HG02943 (cell line): ENCODE measurements at regions not wholly inside any gene's neighbourhood (a gene's known extent, or its start where the extent isn't known, plus 50 kb on each side); places are given as distances from the start of the nearest gene placed in this dataset.

Experiments
- ATAC-seq: cut with Tn5 transposase; IDR thresholded peaks from one replicate; pipeline ENCODE4 v1.9.1; 2021; ENCODE audit warnings: mild to moderate bottlenecking, low read depth, moderate library complexity; ENCODE audit not compliant: unreplicated experiment

DNA sequence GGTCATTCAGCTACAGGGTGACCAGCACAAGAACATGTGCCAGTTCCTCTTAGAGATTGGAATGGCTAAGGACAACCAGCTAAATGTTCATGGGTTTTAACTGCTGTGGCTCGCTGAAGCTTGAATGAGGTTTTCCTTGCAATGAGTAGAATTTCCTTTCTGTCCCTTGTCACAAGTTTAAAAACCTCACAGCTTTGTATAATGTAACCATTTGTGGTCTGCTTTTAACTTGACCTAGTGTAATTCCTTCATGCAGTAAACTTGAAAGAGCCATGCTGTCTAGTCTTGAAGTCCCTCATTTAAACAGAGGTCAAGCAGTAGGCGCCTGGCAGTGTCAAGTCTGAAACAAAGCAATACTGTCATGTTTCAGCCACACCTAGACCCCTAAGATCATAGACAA lies 181.3 kb upstream of the DMRT1 start:
- ATAC-seq, result no peak

DNA sequence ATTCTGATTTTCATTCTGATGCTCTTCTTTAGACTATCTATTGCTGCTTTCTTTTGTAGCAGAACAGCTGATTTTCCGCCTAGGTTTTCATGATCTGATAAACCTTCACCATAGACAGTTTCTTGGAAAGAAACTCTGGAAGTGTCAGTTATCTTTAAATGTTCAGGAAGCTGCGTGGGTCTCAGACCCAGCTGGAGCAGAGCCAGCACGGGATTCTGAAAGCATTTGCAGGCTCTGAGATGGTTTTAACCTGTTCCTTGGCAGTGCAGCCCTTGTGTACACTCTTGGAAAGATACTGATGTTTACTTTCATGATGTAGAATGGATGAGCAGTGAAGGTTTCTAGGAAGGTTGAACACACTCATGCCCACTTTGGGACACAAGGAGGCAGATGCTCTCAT lies 178.0 kb upstream of the DMRT1 start:
- ATAC-seq, result no peak

DNA sequence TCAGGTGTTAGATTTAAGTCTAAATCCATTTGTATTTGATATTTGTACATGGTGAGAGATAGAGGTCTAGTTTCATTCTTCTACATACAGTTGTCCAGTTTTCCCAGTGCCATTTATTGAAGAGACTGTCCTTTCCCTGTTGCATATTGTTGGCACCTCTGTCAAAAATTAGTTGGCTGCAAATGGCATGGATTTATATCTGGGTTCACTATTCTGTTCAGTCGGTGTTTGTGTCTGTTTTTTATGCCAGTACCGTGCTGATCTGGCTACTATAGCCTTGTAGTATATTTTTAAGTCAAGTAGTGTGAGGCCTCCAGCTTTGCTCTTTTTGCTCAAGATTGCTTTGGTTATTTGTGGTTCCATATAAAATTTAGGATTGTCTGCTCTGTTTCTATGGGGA lies 176.2 kb upstream of the DMRT1 start:
- ATAC-seq, result no peak

DNA sequence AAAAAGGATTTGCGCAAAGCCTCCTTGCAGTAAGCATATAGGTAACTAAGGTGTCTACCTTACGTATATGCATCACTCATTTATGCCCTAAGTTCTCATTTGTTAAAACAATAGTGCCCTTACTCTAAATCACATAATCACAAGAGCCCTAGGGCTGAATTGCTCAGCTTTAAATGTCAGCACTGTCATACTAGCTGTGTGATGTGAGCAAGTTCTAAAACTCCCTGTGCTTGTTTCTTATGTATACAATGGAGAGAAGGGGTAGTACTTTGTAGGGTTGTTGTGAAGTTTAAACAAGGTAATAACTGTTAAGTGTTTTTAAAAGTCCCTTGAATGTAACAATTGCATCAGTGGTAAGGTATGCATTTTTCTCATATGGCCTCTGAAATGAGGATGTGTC lies 169.5 kb upstream of the DMRT1 start:
- ATAC-seq, result no peak

DNA sequence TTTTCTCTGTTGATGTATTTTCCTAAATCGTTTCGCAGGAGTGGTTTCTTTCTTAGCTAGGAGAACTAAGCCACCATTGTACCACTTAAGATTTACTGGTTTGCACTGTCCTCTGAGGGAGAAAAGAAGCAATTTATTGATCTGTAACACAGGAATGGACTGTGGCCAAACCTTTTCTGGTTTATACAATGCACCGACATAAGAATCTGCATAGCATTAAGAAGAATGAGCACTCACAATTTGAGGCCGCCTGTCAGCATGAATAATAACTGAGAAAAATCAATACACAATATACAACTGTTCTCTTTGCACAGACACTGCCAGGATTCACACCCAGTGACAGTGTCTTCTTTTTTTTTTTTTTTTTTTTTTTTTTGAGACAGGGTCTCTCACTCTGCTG lies 168.6 kb upstream of the DMRT1 start:
- ATAC-seq, result no peak

DNA sequence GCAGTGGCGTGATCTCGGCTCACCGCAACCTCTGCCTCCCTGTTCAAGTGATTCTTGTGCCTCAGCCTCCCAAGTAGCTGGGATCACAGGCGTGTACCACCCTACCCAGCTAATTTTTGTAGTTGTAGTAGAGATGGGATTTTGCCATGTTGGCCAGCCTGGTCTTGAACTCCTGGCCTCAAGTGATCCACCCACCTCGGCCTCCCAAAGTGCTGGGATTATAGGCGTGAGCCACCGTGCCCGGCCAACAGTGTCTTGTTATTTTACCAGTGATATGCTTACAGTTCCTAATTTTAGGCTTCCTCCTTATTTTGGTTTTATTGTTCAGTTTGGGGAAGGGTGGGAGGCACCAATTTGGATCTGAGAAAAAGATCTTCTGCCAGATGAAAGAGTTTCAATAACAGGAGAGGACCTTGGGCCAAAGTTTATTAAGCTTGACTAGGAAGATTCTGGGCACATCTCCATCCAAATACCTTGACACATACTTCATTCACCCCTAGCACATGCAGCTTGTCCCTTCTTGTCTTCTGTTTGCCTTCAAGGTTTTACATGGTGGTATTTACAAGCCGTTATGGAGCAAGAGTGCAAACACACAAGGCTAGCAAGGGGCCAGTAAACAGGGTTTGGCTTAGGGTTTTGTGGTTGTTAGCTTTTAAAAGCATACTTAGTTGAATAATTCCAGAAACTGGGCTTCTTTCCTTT lies 168.1 kb upstream of the DMRT1 start:
- ATAC-seq, result no peak

DNA sequence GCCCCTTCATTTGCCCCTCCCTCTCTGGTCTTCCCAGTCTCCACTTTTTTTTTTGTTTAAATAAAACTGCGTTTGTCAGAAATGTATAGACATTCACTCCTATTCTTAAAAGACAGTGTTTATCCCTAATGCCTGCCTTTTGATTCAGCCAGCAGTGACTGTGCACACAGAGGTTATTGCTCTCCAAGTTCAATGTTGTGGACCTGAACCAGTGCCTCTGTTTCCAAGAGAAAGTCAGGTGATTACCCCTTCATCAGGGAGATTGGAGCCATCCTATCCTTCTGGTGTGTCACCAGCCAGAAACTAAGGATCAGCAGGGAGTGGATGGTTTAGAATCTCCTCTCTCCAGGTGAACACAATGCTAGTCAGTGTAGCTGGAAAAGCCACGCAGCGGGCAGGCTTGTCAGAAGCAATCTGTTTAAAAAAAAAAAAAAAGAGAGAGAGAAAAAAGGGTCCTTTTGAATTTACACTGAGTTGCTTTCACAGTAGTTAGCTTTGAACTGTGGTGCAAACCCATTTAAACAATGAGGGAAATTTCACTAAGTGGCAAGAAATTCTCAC lies 167.5 kb upstream of the DMRT1 start:
- ATAC-seq, result no peak

DNA sequence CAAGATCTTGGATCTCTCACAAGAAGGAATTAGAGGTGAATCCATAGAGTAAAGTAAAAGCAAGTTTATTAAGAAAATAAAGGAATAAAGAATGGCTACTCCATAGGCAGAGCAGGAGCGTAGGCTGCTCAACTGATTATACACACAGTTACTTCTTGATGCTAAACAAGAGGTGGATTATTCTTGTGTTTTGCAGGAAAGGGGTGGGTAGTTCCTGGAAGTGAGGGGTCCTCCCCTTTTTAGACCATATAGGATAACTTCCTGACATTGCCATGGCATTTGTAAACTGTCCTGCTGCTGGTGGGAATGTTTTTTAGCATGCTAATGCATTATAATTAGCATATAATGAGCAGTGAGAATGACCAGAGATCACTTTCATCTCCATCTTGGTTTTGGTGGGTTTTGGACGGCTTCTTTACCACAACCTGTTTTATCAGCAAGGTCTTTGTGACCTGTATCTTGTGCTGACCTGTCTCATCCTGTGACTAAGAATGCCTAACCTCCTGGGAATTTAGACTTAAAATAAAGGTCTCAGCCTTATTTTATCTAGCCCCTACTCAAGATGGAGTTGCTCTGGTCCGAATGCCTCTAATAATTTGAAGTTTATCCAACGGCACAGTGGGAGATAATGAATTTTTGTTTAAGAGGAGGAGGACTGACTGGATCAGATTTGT lies 165.7 kb upstream of the DMRT1 start:
- no peak for ATAC-seq

DNA sequence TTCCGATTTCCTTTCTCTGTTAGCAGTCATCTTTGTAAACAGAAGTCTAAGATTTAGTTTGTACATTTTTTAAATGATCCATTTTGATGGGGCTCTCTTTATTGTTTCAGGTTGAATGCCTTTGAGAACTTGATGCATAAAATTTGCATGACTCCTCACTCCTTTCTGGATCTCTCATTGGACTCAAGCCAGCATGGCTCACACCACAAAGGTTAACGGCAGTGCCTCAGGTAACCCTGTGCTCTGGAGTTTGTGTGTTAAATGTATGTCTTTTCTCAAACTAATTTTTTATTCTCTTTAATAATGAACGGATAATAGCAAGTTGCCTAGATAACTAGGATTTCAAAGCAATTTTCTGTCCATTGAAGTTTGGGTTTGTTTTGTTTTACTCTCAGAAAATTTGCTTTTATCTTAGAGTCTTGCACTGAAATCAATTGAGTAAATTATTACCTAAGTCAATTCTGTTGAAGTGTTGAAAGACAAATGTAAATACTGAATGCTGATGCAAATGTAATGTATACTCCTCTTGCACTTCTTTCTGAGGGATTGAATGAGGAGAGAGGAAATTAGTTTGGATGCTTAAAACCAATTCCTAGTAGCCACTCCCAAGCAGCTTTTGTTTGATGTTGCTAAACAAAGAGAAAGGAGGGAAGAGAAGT lies 164.6 kb upstream of the DMRT1 start:
- no peak for ATAC-seq

DNA sequence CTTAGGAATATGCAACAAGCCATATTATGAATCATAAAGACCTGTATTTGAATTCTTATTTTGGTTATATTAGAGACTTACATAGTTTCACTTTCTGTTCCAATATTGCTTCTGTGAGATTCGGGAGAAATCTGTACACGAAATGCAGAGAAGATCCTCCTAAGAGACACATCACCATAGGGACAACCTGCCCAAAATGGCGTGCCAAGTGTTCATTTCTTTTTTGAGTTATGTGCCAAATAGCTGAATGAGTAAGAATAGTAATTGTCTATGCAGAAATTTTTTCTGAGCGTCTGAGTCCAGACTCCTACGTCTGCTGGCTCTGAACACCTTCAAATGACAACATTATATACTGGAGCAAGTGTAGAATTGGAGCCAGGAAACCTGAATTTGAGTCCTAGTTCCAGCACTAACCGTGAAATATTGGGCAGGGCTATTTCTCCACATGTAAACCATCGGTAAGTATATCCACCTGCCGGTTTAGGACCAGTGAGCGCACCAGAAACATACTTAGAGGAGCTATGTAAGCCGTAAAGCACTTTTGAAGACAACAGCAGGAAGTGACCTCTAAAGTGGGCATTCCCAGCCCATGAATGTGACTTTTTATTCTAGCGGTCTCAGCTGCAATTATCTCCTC lies 163.9 kb upstream of the DMRT1 start:
- ATAC-seq, result no peak

DNA sequence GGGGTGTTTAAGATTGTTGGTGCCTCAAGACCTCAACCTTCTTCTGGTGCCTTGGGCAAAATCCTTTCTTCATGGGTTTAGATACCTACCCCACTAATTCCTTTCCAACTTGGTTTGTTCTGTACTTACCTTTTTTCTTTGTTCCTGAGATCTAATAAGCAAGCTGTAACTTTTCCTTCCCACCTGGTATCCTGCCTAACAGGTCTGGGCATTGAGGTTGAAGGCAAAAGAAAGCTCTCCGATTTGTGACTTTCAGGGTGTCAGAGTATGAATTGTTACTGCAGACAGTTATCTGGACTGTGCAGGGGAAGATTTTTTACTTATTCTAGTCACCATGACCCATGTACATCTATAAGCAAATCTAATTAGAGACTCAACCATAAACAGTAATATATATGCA lies 162.6 kb upstream of the DMRT1 start:
- ATAC-seq, result no peak

DNA sequence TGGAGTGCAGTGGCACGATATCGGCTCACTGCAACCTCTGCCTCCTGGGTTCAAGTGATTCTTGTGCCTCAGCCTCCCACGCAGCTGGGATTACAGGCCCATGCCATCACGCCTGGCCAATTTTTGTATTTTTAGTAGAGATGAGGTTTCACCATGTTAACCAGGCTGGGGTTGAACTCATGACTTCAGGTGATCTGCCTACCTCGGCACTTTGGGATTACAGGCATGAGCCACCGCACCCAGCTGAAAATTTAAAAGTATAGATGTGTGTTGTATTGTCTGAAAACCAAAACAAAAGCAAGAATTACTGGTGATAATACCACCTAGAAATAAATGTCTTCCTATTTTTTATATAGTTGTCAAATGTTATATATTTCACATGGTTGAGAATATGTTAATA lies 162.0 kb upstream of the DMRT1 start:
- ATAC-seq, result no peak

DNA sequence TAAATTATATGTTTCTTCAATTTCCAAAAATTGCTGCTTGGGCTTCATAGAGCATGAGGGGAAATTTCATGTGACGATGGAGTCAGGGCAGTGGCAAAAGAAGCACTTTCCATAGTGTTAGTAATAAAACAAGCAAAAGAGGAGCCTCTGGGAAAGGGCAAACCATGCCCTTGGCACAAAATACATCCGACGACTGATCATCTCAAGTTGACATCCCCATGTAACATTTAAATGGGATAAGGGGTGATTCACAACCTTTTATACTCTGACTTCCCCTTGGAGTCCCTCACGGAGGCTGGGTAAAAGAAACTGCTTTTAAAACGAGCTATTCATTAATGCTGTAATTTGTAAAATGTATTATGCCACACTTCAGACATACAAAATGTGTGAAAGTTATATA lies 161.4 kb upstream of the DMRT1 start:
- ATAC-seq, result no peak

DNA sequence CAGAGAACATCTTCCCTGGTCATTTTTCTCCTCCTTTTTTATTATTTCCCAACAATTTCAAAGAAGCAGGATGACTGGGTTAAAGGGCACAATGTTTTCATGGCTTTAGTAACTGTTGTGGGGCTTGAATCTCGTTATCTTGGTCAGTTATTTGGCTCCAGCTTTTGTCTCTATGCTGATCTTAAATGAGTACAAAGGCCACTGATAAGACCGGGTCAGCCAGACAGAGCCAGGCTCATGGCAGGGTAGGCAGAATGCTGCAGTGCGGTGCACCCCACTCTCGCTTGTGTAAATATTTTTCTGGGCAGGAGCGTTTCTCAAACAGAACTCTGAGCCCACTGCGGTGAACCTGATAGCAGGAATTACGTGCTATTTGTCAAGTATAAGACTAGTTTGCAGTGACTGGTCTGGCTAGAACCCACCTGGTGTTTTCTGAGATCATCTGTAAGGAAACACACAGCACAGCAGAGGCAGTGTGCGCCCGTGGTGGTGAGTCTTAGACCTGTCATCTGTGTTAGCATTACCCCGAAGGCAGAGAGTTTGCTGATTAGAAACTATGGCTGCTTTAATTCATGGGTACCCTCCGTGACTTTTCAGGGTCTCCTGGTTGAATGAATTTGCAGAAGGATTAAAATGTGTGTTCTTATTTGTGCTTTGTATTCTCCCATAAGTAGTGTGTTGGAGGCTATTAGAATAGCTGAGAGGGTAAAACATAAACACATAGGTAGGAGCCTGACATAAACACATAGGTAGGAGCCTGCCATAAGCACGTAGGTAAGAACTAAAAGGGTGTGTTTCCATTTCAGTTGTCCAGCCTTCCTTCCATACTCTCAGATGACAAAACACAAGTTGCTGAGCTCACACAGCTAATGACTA lies 158.6 kb upstream of the DMRT1 start:
- no peak for ATAC-seq

DNA sequence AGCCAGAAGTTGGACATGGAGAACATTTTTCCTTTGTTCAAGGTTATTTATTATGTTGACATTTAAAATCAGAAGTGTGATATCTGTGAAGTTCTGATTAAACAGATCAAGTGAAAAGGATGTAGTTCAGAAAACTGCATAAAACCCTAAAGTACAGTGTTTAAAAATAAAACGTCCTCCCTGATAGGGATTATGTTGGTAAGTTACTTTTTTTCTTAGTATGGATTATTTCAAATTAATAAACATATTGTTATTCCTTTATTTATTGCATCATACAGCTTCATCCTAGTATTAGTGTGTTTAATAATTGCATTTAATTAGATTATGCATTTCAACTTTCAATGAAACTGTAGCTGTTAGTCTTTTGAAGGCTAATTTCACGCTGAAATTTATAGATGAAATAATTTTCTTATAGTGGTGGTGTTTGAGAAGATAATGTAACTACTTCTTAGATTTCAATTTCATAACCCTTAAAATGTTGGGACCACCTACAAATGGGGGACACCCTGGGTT lies 157.9 kb upstream of the DMRT1 start:
- ATAC-seq, result no peak

DNA sequence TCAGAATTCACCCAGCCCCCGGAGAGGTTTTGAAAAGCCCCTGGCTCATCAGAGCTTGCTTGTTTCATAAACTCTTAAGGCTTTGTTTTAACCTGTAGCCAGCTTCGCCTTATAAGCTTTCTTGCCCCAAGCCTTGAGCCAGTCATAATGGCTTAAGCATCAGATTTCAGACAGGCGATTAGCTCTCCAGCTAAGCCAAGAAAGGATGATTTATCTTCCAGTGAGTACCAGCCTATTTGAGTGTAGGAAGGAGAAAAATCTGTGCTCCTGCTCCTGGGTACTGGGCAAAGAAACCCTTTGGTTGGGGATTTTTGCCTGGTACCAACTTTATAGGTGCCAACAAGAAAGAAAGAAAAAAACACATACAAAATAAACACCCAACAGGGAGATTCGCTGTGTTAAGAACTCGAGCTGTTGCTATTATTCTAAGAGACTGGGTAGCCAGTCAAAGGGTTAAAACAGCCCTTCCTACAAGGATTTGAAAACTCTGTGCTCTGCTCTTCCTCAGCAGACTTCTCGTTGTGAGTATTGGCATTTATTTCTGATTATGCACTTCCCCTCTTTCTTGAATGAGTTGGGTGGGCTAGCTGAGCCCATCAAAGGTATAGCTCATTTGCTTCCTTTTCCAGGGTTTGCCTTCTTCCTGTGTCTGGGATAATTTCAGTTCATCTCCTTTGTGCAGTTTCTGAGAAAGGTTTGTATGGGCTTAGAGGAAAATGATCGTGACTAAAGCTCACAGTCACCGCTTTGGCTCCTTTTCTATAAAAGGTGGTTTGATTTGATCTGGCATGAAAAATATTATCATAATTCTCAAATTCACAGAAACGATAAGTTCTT lies 157.2 kb upstream of the DMRT1 start:
- ATAC-seq, result no peak

DNA sequence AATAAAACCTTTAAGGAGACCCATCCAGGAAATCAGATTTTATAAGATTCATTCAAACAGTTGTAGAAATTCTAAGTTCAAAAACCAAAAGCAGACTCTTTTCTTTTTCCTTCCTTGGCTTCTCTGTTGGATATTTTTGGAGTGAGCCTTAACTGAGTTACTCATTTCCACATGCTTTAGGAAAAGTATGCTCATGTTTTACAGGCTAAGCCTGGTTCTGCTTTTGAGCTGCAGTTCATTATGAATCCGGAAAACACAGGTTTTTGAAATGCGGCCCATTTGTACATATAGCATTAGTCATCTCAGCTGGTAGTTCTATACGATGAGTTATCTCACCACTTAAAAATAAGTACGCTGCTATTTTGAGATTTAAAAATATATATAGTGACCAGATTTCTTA lies 156.6 kb upstream of the DMRT1 start:
- ATAC-seq, result no peak

DNA sequence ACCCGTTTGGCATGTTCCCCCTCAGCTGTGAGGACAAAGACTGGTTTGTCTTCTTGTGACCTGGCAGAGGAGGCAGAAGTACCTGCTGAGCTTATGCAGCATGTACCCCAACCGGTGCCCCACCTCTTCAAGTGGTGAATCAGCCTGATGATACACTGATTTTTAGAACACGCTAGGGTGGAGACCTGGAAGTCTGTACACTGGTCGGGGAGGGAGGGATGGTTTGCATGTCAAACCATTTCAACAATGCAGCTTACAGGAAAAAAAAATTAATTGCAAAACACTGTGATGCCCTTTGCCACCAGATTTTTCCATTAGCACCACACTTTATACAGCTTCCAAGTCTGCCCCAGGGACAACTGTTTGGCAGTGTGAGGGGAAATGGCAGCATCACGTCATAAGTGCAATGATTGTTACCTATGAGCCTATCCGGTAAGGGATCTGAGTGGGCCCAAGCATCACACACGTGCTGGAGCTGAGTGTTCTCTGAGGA lies 155.1 kb upstream of the DMRT1 start:
- ATAC-seq, result no peak
